Peyer's patch (tissue), 4 donors: ENCODE measurements at regions not wholly inside any gene's neighbourhood (a gene's known extent, or its start where the extent isn't known, plus 50 kb on each side); places are given as distances from the start of the nearest gene placed in this dataset.

Source experiments
- CTCF ChIP-seq, 6 experiments: fragments of 450-650 bp in 4 of 6; fragments of 200-600 bp in 2 of 6; sonication (generic) in 1 of 6; IDR thresholded peaks; one replicate each; pipeline ENCODE4 v1.5.1; 2017 to 2019; ENCODE audit warnings: antibody characterized with exemption in 6 of 6, mild to moderate bottlenecking in 3 of 6, moderate library complexity in 1 of 6
- POLR2A ChIP-seq, 2 donors: fragments of 450-650 bp; IDR thresholded peaks; one replicate each; pipeline ENCODE4 v1.5.1; 2017; ENCODE audit warnings: antibody characterized with exemption in 2 of 2, mild to moderate bottlenecking in 2 of 2, moderate library complexity in 2 of 2

GRCh38 chr4:107546638-107547037 is 173.4 kb downstream of the PAPSS1 start:
- TF ChIP-seq POLR2A (IDR thresholded peaks at IDR 0.05) (no peak), CTCF (IDR thresholded peaks at IDR 0.05) (no peak)
